Parathyroid adenoma (tissue), 2 donors: ENCODE measurements at regions not wholly inside any gene's neighbourhood (a gene's known extent, or its start where the extent isn't known, plus 50 kb on each side); places are given as distances from the start of the nearest gene placed in this dataset.

Source experiments
- H2AFZ ChIP-seq: fragments of 300-600 bp; sonication (generic); one replicate; pipeline ENCODE4 v1.7.0; 2017; ENCODE audit warnings: antibody characterized with exemption, mild to moderate bottlenecking
- H3K27ac ChIP-seq: fragments of 300-600 bp; sonication (generic); one replicate; pipeline ENCODE4 v1.7.0; 2017
- H3K27me3 ChIP-seq: fragments of 300-600 bp; sonication (generic); one replicate; pipeline ENCODE4 v1.7.0; 2017; ENCODE audit warnings: low read length; ENCODE audit not compliant: control insufficient read depth, insufficient read depth
- H3K36me3 ChIP-seq: fragments of 300-600 bp; sonication (generic); one replicate; pipeline ENCODE4 v1.7.0; 2017; ENCODE audit warnings: low read length; ENCODE audit not compliant: control insufficient read depth, insufficient read depth
- H3K4me1 ChIP-seq: fragments of 300-600 bp; sonication (generic); one replicate; pipeline ENCODE4 v1.7.0; 2017; ENCODE audit warnings: control low read depth
- H3K4me2 ChIP-seq: fragments of 300-600 bp; sonication (generic); one replicate; pipeline ENCODE4 v1.7.0; 2017; ENCODE audit warnings: low read length
- H3K4me3 ChIP-seq: fragments of 300-600 bp; sonication (generic); one replicate; pipeline ENCODE4 v1.7.0; 2017; ENCODE audit warnings: low read depth, low read length
- H3K79me2 ChIP-seq: fragments of 300-600 bp; sonication (generic); one replicate; pipeline ENCODE4 v1.7.0; 2017; ENCODE audit warnings: control low read depth
- H3K9ac ChIP-seq: fragments of 300-600 bp; sonication (generic); one replicate; pipeline ENCODE4 v1.7.0; 2017; ENCODE audit warnings: mild to moderate bottlenecking
- H3K9me3 ChIP-seq: fragments of 300-600 bp; sonication (generic); one replicate; pipeline ENCODE4 v1.7.0; 2017; ENCODE audit warnings: low read length; ENCODE audit not compliant: control insufficient read depth
- CTCF ChIP-seq: fragments of 300-600 bp; sonication (generic); IDR thresholded peaks from one replicate; pipeline ENCODE4 v1.7.0; 2017; ENCODE audit warnings: antibody characterized with exemption, mild to moderate bottlenecking
- donor health status: primary hyperparathyroidism.

GRCh38 chr6:144594585-144594984, 309.4 kb downstream of the UTRN start:
- H3K9me3 ChIP-seq: no peaks in the 10 kb centered on the region
- no peak overlapping the region for H3K9ac ChIP-seq
- H3K36me3 ChIP-seq: no peaks in the 10 kb centered on the region
- H3K27ac ChIP-seq: no peak overlapping the region
- TF ChIP-seq CTCF: no peak
- H3K27me3 ChIP-seq: no peaks in the 10 kb centered on the region
- no peak overlapping the region for H2AFZ ChIP-seq
- H3K4me3 ChIP-seq: no peak overlapping the region
- H3K4me2 ChIP-seq: no peak overlapping the region
- no peaks in the 10 kb centered on the region for H3K4me1 ChIP-seq
- peaks cover 14% of the 10 kb centered on the region for H3K79me2 ChIP-seq

GRCh38 chr6:144595266-144595665, 310.1 kb downstream of the UTRN start:
- Histone ChIP-seq H3K9me3 (no peaks in the 10 kb centered on the region), H3K4me2 (no peak overlapping the region), H3K4me1 (no peaks in the 10 kb centered on the region), H3K27ac (no peak overlapping the region), H3K4me3 (no peak overlapping the region), H3K36me3 (no peaks in the 10 kb centered on the region), H3K27me3 (no peaks in the 10 kb centered on the region), H2AFZ (no peak overlapping the region), H3K9ac (no peak overlapping the region), H3K79me2 (peaks cover 14% of the 10 kb centered on the region)
- no peak for TF ChIP-seq CTCF

GRCh38 chr6:144597511-144597910, 312.4 kb downstream of the UTRN start:
- TF ChIP-seq CTCF: no peak
- Histone ChIP-seq H3K36me3 (no peaks in the 10 kb centered on the region), H3K9ac (no peak overlapping the region), H3K79me2 (peaks cover 11% of the 10 kb centered on the region), H3K4me1 (no peaks in the 10 kb centered on the region), H2AFZ (no peak overlapping the region), H3K9me3 (no peaks in the 10 kb centered on the region), H3K4me3 (no peak overlapping the region), H3K27ac (no peak overlapping the region), H3K27me3 (no peaks in the 10 kb centered on the region), H3K4me2 (no peak overlapping the region)

GRCh38 chr6:144599615-144600014, 314.5 kb downstream of the UTRN start:
- no peak overlapping the region for H3K9ac ChIP-seq
- no peaks in the 10 kb centered on the region for H3K4me1 ChIP-seq
- no peaks in the 10 kb centered on the region for H3K27me3 ChIP-seq
- no peak overlapping the region for H3K4me3 ChIP-seq
- H2AFZ ChIP-seq: no peak overlapping the region
- no peaks in the 10 kb centered on the region for H3K9me3 ChIP-seq
- H3K4me2 ChIP-seq: no peak overlapping the region
- H3K79me2 ChIP-seq: peaks cover 7% of the 10 kb centered on the region
- H3K36me3 ChIP-seq: no peaks in the 10 kb centered on the region
- TF ChIP-seq CTCF: no peak
- H3K27ac ChIP-seq: no peak overlapping the region

- Histone ChIP-seq H3K9ac (no peak overlapping the region), H3K4me2 (no peak overlapping the region), H3K36me3 (no peaks in the 10 kb centered on the region), H3K27me3 (no peaks in the 10 kb centered on the region), H3K79me2 (peaks cover 3% of the 10 kb centered on the region), H2AFZ (no peak overlapping the region), H3K4me1 (no peaks in the 10 kb centered on the region), H3K27ac (no peak overlapping the region), H3K9me3 (no peaks in the 10 kb centered on the region), H3K4me3 (no peak overlapping the region)
- TF ChIP-seq CTCF: no peak
Measured at GRCh38 chr6:144601221-144601620, 316.1 kb downstream of the UTRN start.
